ENCODE measurements at regions not wholly inside any gene's neighbourhood (a gene's known extent, or its start where the extent isn't known, plus 50 kb on each side); places are given as distances from the start of the nearest gene placed in this dataset.

GRCh38 chr5:71945436-71945835, 161.8 kb upstream of the MAP1B start:
- 58% methylated on average over 6 of the region's 6 CpGs for WGBS (ENCODE audit: missing lambda C conversion rate)
- ChIA-PET POLR2A (no interaction called here), CTCF (no interaction called here)
- TF ChIP-seq RCOR1 (IDR thresholded peaks at IDR 0.05; ENCODE audit: low read depth, low read length) = no peak
- TF ChIP-seq EHMT2 (IDR thresholded peaks at IDR 0.05; ENCODE audit: low read depth) = no peak
- no peak for TF ChIP-seq KDM1A (IDR thresholded peaks at IDR 0.05; ENCODE audit: low read depth)
- TF ChIP-seq HDAC2 (IDR thresholded peaks at IDR 0.05) = no peak
- no peak for TF ChIP-seq PHF8 (IDR thresholded peaks at IDR 0.05; ENCODE audit: borderline replicate concordance, low read depth)
- no peak for TF ChIP-seq RARB (CRISPR knock-in tag; IDR thresholded peaks at IDR 0.05)
- no peak for TF ChIP-seq CHD4 (IDR thresholded peaks at IDR 0.05; ENCODE audit: borderline replicate concordance)
- TF ChIP-seq HEYL (CRISPR knock-in tag; IDR thresholded peaks at IDR 0.05) = no peak
- Histone ChIP-seq H3K4me3 (no peak overlapping the region), H3K9me3 (peaks cover 26% of the 10 kb centered on the region), H3K27ac (no peak overlapping the region), H3K4me2 (no peak overlapping the region), H3K4me1 (no peaks in the 10 kb centered on the region)
- FAIRE-seq (no peak), DNase-seq (ENCODE audit: low read depth in 1 of 2, low spot score in 1 of 2) (no peak), ATAC-seq (no peak)

DNA sequence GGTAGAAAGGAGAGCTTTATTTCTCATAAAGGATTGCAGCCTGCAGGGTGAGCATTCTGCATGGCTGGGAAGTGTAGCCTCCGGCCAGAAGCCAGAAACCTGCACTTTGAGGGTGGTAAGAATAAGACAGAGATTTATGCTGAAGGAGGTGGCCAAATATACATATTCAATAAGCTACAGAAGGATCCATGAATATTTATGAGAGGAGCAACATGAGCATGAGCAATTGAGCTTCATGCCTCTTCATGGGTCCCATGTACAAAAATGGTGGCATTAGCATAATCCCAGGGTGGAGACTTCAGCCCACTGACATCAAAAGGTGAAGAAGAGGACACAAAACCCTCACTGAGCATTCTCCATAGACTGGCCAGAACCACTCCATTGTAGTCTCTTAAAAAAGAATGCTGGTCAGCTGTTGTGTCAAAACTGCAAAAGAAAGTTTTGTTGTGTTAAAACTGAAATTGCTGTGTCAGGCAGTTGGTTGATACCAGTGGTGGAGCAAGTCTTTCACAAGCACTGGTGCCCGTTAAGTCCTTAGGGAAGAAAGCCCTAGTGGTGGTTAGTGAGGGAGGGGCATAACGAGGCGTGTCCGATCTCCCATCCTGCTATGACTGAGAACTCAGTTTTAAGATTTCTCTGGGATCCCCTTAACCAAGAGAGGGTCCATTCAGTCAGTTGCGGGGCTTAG, 160.8 kb upstream of the MAP1B start:
- no peak overlapping the region for H3K27ac ChIP-seq
- no peak overlapping the region for H3K4me2 ChIP-seq
- FAIRE-seq (no peak), ATAC-seq (no peak), DNase-seq (ENCODE audit: low read depth in 1 of 2, low spot score in 1 of 2) (no peak)
- no peaks in the 10 kb centered on the region for H3K4me1 ChIP-seq
- no peak overlapping the region for H3K4me3 ChIP-seq
- peaks cover 26% of the 10 kb centered on the region for H3K9me3 ChIP-seq
- TF ChIP-seq REST (IDR thresholded peaks at IDR 0.05) (no peak), MAFK (IDR thresholded peaks at IDR 0.05; ENCODE audit: partially characterized antibody) (peak; percentile 40), RFX5 (IDR thresholded peaks at IDR 0.05) (no peak), NPAS2 (CRISPR knock-in tag; IDR thresholded peaks at IDR 0.05; ENCODE audit: borderline replicate concordance) (no peak)
- WGBS (ENCODE audit: missing lambda C conversion rate) = 86% methylated on average over 6 of the region's 6 CpGs
- CTCF ChIA-PET = no interaction called here
- POLR2A ChIA-PET = no interaction called here

- Histone ChIP-seq H3K27ac (no peak overlapping the region), H3K4me1 (no peaks in the 10 kb centered on the region), H3K9me3 (peaks cover 21% of the 10 kb centered on the region), H3K4me3 (no peak overlapping the region), H3K4me2 (no peak overlapping the region)
- WGBS (ENCODE audit: missing lambda C conversion rate) = 67% methylated on average over 2 of the region's 2 CpGs
- no peak for FAIRE-seq
- no peak for DNase-seq (ENCODE audit: low read depth in 1 of 2, low spot score in 1 of 2)
- TF ChIP-seq MAFK (IDR thresholded peaks at IDR 0.05; ENCODE audit: partially characterized antibody) (no peak), HEYL (CRISPR knock-in tag; IDR thresholded peaks at IDR 0.05) (no peak), CBX8 (IDR thresholded peaks at IDR 0.05) (no peak), EHF (CRISPR knock-in tag; IDR thresholded peaks at IDR 0.05) (no peak), JUN (IDR thresholded peaks at IDR 0.05) (no peak)
- TF ChIP-seq, protein P1, sequence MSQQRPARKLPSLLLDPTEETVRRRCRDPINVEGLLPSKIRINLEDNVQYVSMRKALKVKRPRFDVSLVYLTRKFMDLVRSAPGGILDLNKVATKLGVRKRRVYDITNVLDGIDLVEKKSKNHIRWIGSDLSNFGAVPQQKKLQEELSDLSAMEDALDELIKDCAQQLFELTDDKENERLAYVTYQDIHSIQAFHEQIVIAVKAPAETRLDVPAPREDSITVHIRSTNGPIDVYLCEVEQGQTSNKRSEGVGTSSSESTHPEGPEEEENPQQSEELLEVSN (IDR thresholded peaks at IDR 0.05; ENCODE audit: borderline replicate concordance, low read depth) = no peak
- ChIA-PET CTCF (no interaction called here), POLR2A (no interaction called here)
- no peak for ATAC-seq
Measured at GRCh38 chr5:71948206-71948605, 159.1 kb upstream of the MAP1B start.

- DNase-seq (ENCODE audit: low read depth in 1 of 2, low spot score in 1 of 2) (no peak), FAIRE-seq (no peak), ATAC-seq (no peak)
- Histone ChIP-seq H3K9me3 (peaks cover 21% of the 10 kb centered on the region), H3K4me2 (no peak overlapping the region), H3K4me3 (no peak overlapping the region), H3K27ac (no peak overlapping the region), H3K4me1 (no peaks in the 10 kb centered on the region)
- TF ChIP-seq KDM5A (IDR thresholded peaks at IDR 0.05) (no peak), SMC3 (IDR thresholded peaks at IDR 0.05) (no peak), FOSL2 (IDR thresholded peaks at IDR 0.05) (no peak), FOSL2 (CRISPR knock-in tag; IDR thresholded peaks at IDR 0.05) (no peak)
- TF ChIP-seq, protein P2, sequence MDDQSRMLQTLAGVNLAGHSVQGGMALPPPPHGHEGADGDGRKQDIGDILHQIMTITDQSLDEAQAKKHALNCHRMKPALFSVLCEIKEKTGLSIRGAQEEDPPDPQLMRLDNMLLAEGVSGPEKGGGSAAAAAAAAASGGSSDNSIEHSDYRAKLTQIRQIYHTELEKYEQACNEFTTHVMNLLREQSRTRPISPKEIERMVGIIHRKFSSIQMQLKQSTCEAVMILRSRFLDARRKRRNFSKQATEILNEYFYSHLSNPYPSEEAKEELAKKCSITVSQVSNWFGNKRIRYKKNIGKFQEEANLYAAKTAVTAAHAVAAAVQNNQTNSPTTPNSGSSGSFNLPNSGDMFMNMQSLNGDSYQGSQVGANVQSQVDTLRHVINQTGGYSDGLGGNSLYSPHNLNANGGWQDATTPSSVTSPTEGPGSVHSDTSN (IDR thresholded peaks at IDR 0.05) = no peak
- TF ChIP-seq, protein P3, sequence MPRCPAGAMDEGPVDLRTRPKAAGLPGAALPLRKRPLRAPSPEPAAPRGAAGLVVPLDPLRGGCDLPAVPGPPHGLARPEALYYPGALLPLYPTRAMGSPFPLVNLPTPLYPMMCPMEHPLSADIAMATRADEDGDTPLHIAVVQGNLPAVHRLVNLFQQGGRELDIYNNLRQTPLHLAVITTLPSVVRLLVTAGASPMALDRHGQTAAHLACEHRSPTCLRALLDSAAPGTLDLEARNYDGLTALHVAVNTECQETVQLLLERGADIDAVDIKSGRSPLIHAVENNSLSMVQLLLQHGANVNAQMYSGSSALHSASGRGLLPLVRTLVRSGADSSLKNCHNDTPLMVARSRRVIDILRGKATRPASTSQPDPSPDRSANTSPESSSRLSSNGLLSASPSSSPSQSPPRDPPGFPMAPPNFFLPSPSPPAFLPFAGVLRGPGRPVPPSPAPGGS (IDR thresholded peaks at IDR 0.05) = no peak
- ChIA-PET CTCF (no interaction called here), POLR2A (no interaction called here)
- WGBS (ENCODE audit: missing lambda C conversion rate) = 57% methylated on average over 5 of the region's 5 CpGs
Measured at GRCh38 chr5:71949772-71950171, 157.5 kb upstream of the MAP1B start.

All from A549 (cell line).